ENCODE measurements at regions not wholly inside any gene's neighbourhood (a gene's known extent, or its start where the extent isn't known, plus 50 kb on each side); places are given as distances from the start of the nearest gene placed in this dataset.

- TF ChIP-seq BCLAF1 (IDR thresholded peaks at IDR 0.05), result no peak
- TF ChIP-seq ZBTB44 (CRISPR knock-in tag; IDR thresholded peaks at IDR 0.05), result no peak
- TF ChIP-seq SYNCRIP (IDR thresholded peaks at IDR 0.05; ENCODE audit: insufficient read depth, low read depth, low read length), result no peak
- no peak for TF ChIP-seq RNF2 (conservative IDR thresholded peaks at IDR 0.05; ENCODE audit: low read depth)
- no peak for TF ChIP-seq ZNF75D (CRISPR knock-in tag; IDR thresholded peaks at IDR 0.05; ENCODE audit: borderline replicate concordance)
- no peak for TF ChIP-seq HOXA5 (CRISPR knock-in tag; IDR thresholded peaks at IDR 0.05)
- TF ChIP-seq ZNF225 (CRISPR knock-in tag; IDR thresholded peaks at IDR 0.05), result no peak
- TF ChIP-seq THAP11 (CRISPR knock-in tag; IDR thresholded peaks at IDR 0.05), result peak; percentile 42; the same call in 1 of the 2 replicates
- TF ChIP-seq RFXANK (CRISPR knock-in tag; IDR thresholded peaks at IDR 0.05), result no peak
- TF ChIP-seq, protein P1, sequence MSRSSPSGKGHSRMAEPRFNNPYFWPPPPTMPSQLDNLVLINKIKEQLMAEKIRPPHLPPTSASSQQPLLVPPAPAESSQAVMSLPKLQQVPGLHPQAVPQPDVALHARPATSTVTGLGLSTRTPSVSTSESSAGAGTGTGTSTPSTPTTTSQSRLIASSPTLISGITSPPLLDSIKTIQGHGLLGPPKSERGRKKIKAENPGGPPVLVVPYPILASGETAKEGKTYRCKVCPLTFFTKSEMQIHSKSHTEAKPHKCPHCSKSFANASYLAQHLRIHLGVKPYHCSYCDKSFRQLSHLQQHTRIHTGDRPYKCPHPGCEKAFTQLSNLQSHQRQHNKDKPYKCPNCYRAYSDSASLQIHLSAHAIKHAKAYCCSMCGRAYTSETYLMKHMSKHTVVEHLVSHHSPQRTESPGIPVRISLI (CRISPR knock-in tag; IDR thresholded peaks at IDR 0.05; ENCODE audit: borderline replicate concordance), result no peak
- TF ChIP-seq ATM (IDR thresholded peaks at IDR 0.05; ENCODE audit: borderline replicate concordance), result no peak
- TF ChIP-seq EZH2 (conservative IDR thresholded peaks at IDR 0.05; ENCODE audit: low read depth, low read length), result no peak
- no peak for TF ChIP-seq ZNF879 (CRISPR knock-in tag; IDR thresholded peaks at IDR 0.05)
- no peak for TF ChIP-seq HCFC1 (IDR thresholded peaks at IDR 0.05; ENCODE audit: low read depth, low read length)
- no peak for TF ChIP-seq ZNF30 (CRISPR knock-in tag; IDR thresholded peaks at IDR 0.05)
- TF ChIP-seq TBX2 (CRISPR knock-in tag; IDR thresholded peaks at IDR 0.05; ENCODE audit: borderline replicate concordance), result no peak
- TF ChIP-seq KLF15 (CRISPR knock-in tag; IDR thresholded peaks at IDR 0.05; ENCODE audit: borderline replicate concordance), result no peak
- peak; percentile 49; the same call in 1 of the 2 replicates for TF ChIP-seq ARNT2 (CRISPR knock-in tag; IDR thresholded peaks at IDR 0.05; ENCODE audit: low read depth)
- no peak for TF ChIP-seq KMT2B (CRISPR knock-in tag; IDR thresholded peaks at IDR 0.05)
- TF ChIP-seq KLF9 (CRISPR knock-in tag; IDR thresholded peaks at IDR 0.05; ENCODE audit: low read depth), result no peak
- TF ChIP-seq ZNF619 (CRISPR knock-in tag; IDR thresholded peaks at IDR 0.05), result no peak
- TF ChIP-seq, protein P2, sequence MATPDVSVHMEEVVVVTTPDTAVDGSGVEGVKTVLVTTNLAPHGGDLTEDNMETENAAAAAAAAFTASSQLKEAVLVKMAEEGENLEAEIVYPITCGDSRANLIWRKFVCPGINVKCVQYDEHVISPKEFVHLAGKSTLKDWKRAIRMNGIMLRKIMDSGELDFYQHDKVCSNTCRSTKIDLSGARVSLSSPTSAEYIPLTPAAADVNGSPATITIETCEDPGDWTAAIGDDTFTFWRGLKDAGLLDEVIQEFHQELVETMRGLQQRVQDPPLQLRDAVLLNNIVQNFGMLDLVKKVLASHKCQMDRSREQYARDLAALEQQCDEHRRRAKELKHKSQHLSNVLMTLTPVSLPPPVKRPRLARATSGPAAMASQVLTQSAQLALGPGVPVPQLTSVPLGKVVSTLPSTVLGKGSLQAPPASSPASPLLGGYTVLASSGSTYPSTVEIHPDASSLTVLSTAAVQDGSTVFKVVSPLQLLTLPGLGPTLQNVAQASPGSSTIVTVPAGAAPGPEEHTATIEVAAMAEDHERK (CRISPR knock-in tag; IDR thresholded peaks at IDR 0.05; ENCODE audit: low read depth), result no peak
- no peak for TF ChIP-seq CEBPG (CRISPR knock-in tag; IDR thresholded peaks at IDR 0.05)
- TF ChIP-seq ZNF12 (CRISPR knock-in tag; IDR thresholded peaks at IDR 0.05), result 0 out of 2 replicates have a peak, but pooled peaks have one; percentile 20
- TF ChIP-seq KDM1A (CRISPR knock-in tag; IDR thresholded peaks at IDR 0.05), result 0 out of 2 replicates have a peak, but pooled peaks have one; percentile 31
- 0 out of 2 replicates have a peak, but pooled peaks have one; percentile 57 for TF ChIP-seq ZNF205 (CRISPR knock-in tag; IDR thresholded peaks at IDR 0.05)
- 0 out of 2 replicates have a peak, but pooled peaks have one; percentile 57 for TF ChIP-seq SSRP1 (CRISPR knock-in tag; IDR thresholded peaks at IDR 0.05)
Observed at GRCh38 chr14:38867561-38868150, 235.4 kb downstream of the SEC23A start (continued).

Measured in HepG2 (cell line).